HL-60 (cell line): ENCODE measurements at regions not wholly inside any gene's neighbourhood (a gene's known extent, or its start where the extent isn't known, plus 50 kb on each side); places are given as distances from the start of the nearest gene placed in this dataset.

ENCODE experiments used
- CTCF ChIP-seq: IDR thresholded peaks from one replicate; pipeline ENCODE4 v1.5.1; 2011; ENCODE audit warnings: low read length, control low read depth, inconsistent platforms; ENCODE audit not compliant: insufficient read depth
- GABPA ChIP-seq: IDR thresholded peaks from 2 replicates; pipeline ENCODE4 v1.6.1; 2012; ENCODE audit warnings: low read depth
- POLR2AphosphoS5 ChIP-seq: IDR thresholded peaks from 2 replicates; pipeline ENCODE4 v1.6.1; 2012; ENCODE audit warnings: low read depth
- REST ChIP-seq: IDR thresholded peaks from 2 replicates; pipeline ENCODE4 v1.6.1; 2012; ENCODE audit warnings: low read depth; ENCODE audit not compliant: insufficient replicate concordance
- SPI1 ChIP-seq: IDR thresholded peaks from 2 replicates; pipeline ENCODE4 v1.6.1; 2012; ENCODE audit warnings: low read depth, mild to moderate bottlenecking, borderline replicate concordance

GRCh38 chr6:141326925-141327324 is 805.8 kb upstream of the GJE1 start:
- no peak for TF ChIP-seq CTCF
- no peak for TF ChIP-seq POLR2AphosphoS5
- no peak for TF ChIP-seq SPI1
- TF ChIP-seq REST, result no peak
- TF ChIP-seq GABPA, result no peak
